ENCODE measurements at regions not wholly inside any gene's neighbourhood (a gene's known extent, or its start where the extent isn't known, plus 50 kb on each side); places are given as distances from the start of the nearest gene placed in this dataset.

DNA sequence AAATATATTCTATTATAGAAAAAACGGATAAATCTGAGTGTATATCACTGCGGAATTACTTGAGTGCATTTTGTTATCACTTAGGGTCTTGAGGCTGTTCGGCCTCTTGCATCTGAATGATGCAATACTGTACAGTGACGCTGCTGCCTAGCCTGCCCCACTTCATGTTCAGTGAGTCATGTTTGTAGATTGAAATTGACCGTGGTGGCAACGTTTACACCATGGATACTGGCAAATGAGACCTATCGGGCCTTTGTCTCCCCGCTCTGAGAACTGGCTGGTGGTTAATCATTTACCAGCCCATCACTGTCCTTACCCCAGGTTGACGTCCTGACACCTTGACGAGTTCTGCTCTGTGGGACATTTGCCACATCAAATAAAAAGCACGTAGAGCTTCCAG is 510.1 kb upstream of the ADAMTS16 start:
- no peaks in the 10 kb centered on the region for H3K36me3 ChIP-seq (ENCODE audit: control insufficient read depth, insufficient read depth, low read length)
- DNase-seq: no peak
- H3K27me3 ChIP-seq (ENCODE audit: control insufficient read depth, insufficient read depth, low read length): no peaks in the 10 kb centered on the region
- H3K4me3 ChIP-seq (ENCODE audit: low read length): no peak overlapping the region
- H3K27ac ChIP-seq (ENCODE audit: low read length): no peak overlapping the region
- 40% methylated on average over 1 of the region's 11 CpGs for WGBS (ENCODE audit: insufficient coverage, low lambda C conversion rate)
- H3K9me3 ChIP-seq (ENCODE audit: control insufficient read depth, low read depth, low read length): no peaks in the 10 kb centered on the region
- no peaks in the 10 kb centered on the region for H3K4me1 ChIP-seq (ENCODE audit: control insufficient read depth, insufficient read depth, low read length)

- WGBS (ENCODE audit: insufficient coverage, low lambda C conversion rate): 100% methylated on average over 1 of the region's 2 CpGs
- DNase-seq: no peak
- no peaks in the 10 kb centered on the region for H3K4me1 ChIP-seq (ENCODE audit: control insufficient read depth, insufficient read depth, low read length)
- no peaks in the 10 kb centered on the region for H3K36me3 ChIP-seq (ENCODE audit: control insufficient read depth, insufficient read depth, low read length)
- no peaks in the 10 kb centered on the region for H3K9me3 ChIP-seq (ENCODE audit: control insufficient read depth, low read depth, low read length)
- H3K27me3 ChIP-seq (ENCODE audit: control insufficient read depth, insufficient read depth, low read length): no peaks in the 10 kb centered on the region
- no peak overlapping the region for H3K4me3 ChIP-seq (ENCODE audit: low read length)
- no peak overlapping the region for H3K27ac ChIP-seq (ENCODE audit: low read length)
Observed at GRCh38 chr5:4634342-4634741, 505.8 kb upstream of the ADAMTS16 start.

GRCh38 chr5:4636378-4636777 is 503.8 kb upstream of the ADAMTS16 start:
- 100% methylated on average over 1 of the region's 6 CpGs for WGBS (ENCODE audit: insufficient coverage, low lambda C conversion rate)
- Histone ChIP-seq H3K4me1 (ENCODE audit: control insufficient read depth, insufficient read depth, low read length) (no peaks in the 10 kb centered on the region), H3K4me3 (ENCODE audit: low read length) (no peak overlapping the region), H3K36me3 (ENCODE audit: control insufficient read depth, insufficient read depth, low read length) (no peaks in the 10 kb centered on the region), H3K9me3 (ENCODE audit: control insufficient read depth, low read depth, low read length) (no peaks in the 10 kb centered on the region), H3K27ac (ENCODE audit: low read length) (no peak overlapping the region), H3K27me3 (ENCODE audit: control insufficient read depth, insufficient read depth, low read length) (no peaks in the 10 kb centered on the region)
- no peak for DNase-seq

- DNase-seq: no peak
- no peaks in the 10 kb centered on the region for H3K36me3 ChIP-seq (ENCODE audit: control insufficient read depth, insufficient read depth, low read length)
- 40% methylated on average over 1 of the region's 11 CpGs for WGBS (ENCODE audit: insufficient coverage, low lambda C conversion rate)
- H3K27me3 ChIP-seq (ENCODE audit: control insufficient read depth, insufficient read depth, low read length): no peaks in the 10 kb centered on the region
- H3K9me3 ChIP-seq (ENCODE audit: control insufficient read depth, low read depth, low read length): no peaks in the 10 kb centered on the region
- no peaks in the 10 kb centered on the region for H3K4me1 ChIP-seq (ENCODE audit: control insufficient read depth, insufficient read depth, low read length)
- H3K27ac ChIP-seq (ENCODE audit: low read length): no peak overlapping the region
- no peak overlapping the region for H3K4me3 ChIP-seq (ENCODE audit: low read length)
Observed at GRCh38 chr5:4639946-4640345, 500.2 kb upstream of the ADAMTS16 start.

DNA sequence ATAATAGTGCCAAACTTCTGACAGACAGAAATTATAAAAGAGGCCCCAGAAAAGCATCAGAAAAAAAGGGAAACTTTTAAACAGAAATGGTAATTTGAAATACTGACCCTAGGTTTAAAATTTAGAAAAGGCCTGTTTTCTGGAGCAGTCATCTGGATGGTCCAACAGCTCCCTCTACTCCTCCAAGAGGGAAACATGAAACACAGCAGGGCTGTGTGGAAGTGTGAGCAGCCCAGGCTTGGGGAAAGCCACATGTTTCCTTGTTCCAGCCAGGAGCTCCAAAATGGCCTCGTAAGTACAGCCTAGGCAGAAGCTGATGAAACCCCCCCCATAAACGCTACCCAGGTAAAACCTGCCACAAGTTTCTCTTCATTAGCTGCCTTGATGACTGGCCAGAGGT is 499.3 kb upstream of the ADAMTS16 start:
- H3K4me3 ChIP-seq (ENCODE audit: low read length): no peak overlapping the region
- H3K27me3 ChIP-seq (ENCODE audit: control insufficient read depth, insufficient read depth, low read length): no peaks in the 10 kb centered on the region
- H3K36me3 ChIP-seq (ENCODE audit: control insufficient read depth, insufficient read depth, low read length): no peaks in the 10 kb centered on the region
- H3K9me3 ChIP-seq (ENCODE audit: control insufficient read depth, low read depth, low read length): no peaks in the 10 kb centered on the region
- no peak overlapping the region for H3K27ac ChIP-seq (ENCODE audit: low read length)
- WGBS (ENCODE audit: insufficient coverage, low lambda C conversion rate): no CpG with 5 or more reads among the region's 2 CpGs
- no peak for DNase-seq
- no peaks in the 10 kb centered on the region for H3K4me1 ChIP-seq (ENCODE audit: control insufficient read depth, insufficient read depth, low read length)

DNA sequence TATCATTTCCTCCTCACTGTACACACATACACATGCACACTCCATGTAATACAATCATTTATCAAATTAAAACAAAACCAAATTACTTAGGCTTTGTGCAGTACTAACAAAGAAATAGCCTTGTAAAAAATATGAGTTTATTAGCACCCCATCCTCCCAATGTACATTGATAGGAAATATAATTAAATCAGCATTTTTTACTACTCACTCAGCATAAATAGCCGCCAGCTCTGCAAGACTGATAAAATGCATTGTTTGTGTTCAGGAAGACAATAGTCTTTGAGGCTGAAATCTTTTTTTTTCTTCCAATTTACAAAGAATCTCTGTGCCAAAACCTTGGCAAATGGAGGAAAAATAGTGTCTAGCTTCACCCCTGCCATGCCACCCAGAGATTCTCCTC is 497.6 kb upstream of the ADAMTS16 start:
- H3K4me1 ChIP-seq (ENCODE audit: control insufficient read depth, insufficient read depth, low read length): no peaks in the 10 kb centered on the region
- no peaks in the 10 kb centered on the region for H3K27me3 ChIP-seq (ENCODE audit: control insufficient read depth, insufficient read depth, low read length)
- H3K9me3 ChIP-seq (ENCODE audit: control insufficient read depth, low read depth, low read length): no peaks in the 10 kb centered on the region
- no peaks in the 10 kb centered on the region for H3K36me3 ChIP-seq (ENCODE audit: control insufficient read depth, insufficient read depth, low read length)
- no peak overlapping the region for H3K4me3 ChIP-seq (ENCODE audit: low read length)
- H3K27ac ChIP-seq (ENCODE audit: low read length): no peak overlapping the region
- DNase-seq: no peak
- 100% methylated on average over 1 of the region's 1 CpG for WGBS (ENCODE audit: insufficient coverage, low lambda C conversion rate)

DNA sequence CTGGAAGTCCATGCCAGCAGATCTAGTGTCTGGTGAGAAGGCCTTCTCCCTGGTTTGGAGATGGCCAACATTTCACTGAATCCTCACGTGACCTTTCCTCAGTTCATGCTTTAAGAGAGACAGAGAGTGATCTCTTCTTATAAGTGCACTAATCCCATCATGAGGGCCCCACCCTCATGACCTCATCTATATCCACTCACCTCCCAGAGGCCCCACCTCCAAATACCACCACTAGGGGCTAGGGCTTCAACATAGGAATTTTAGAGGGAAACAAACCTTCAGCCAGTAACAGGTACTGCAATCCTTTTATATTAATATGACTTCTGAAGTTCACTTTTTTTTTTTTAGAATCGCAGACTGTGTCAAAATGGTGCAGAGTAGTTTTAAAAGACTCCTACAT is 496.9 kb upstream of the ADAMTS16 start:
- WGBS (ENCODE audit: insufficient coverage, low lambda C conversion rate): no CpG with 5 or more reads among the region's 2 CpGs
- Histone ChIP-seq H3K4me1 (ENCODE audit: control insufficient read depth, insufficient read depth, low read length) (no peaks in the 10 kb centered on the region), H3K4me3 (ENCODE audit: low read length) (no peak overlapping the region), H3K9me3 (ENCODE audit: control insufficient read depth, low read depth, low read length) (no peaks in the 10 kb centered on the region), H3K27me3 (ENCODE audit: control insufficient read depth, insufficient read depth, low read length) (no peaks in the 10 kb centered on the region), H3K27ac (ENCODE audit: low read length) (no peak overlapping the region), H3K36me3 (ENCODE audit: control insufficient read depth, insufficient read depth, low read length) (no peaks in the 10 kb centered on the region)
- DNase-seq: no peak

- no peak overlapping the region for H3K4me3 ChIP-seq (ENCODE audit: low read length)
- no peaks in the 10 kb centered on the region for H3K4me1 ChIP-seq (ENCODE audit: control insufficient read depth, insufficient read depth, low read length)
- H3K36me3 ChIP-seq (ENCODE audit: control insufficient read depth, insufficient read depth, low read length): no peaks in the 10 kb centered on the region
- WGBS (ENCODE audit: insufficient coverage, low lambda C conversion rate): no CpG with 5 or more reads among the region's 17 CpGs
- no peaks in the 10 kb centered on the region for H3K27me3 ChIP-seq (ENCODE audit: control insufficient read depth, insufficient read depth, low read length)
- DNase-seq: no peak
- H3K9me3 ChIP-seq (ENCODE audit: control insufficient read depth, low read depth, low read length): no peaks in the 10 kb centered on the region
- no peak overlapping the region for H3K27ac ChIP-seq (ENCODE audit: low read length)
Observed at GRCh38 chr5:4643960-4644359, 496.2 kb upstream of the ADAMTS16 start.

DNA sequence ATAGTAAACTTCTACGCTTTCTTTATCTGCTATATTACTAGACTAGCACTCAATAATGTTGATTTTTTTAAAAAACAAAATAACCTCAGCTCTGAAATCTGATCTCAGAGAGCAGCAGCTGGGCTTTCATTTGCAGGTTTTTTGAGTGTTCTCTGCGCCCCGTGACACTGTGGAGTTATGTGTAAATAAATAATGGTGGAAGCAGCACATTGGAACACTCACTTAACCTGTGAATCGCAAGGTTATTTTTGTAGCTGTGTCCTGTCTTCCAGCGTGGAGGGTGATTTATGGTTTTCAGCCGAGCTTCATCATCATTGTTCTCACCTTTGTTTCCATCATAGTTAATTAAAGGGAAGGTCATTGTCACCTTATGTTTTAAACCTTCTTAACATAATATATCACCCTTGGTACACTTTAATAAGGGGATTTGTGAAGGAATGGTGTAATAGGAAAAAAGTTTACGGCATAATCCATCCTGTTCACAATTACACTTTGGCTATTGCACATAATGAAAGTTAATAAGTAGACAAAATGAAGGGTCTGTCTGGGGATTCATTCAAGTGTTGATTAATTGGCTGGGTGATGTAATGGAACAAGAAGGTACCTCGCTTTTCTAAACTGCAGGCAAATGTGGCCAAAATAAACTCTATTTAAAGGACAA is 493.3 kb upstream of the ADAMTS16 start:
- Histone ChIP-seq H3K4me3 (ENCODE audit: low read length) (no peak overlapping the region), H3K27me3 (ENCODE audit: control insufficient read depth, insufficient read depth, low read length) (no peaks in the 10 kb centered on the region), H3K27ac (ENCODE audit: low read length) (no peak overlapping the region), H3K9me3 (ENCODE audit: control insufficient read depth, low read depth, low read length) (no peaks in the 10 kb centered on the region), H3K36me3 (ENCODE audit: control insufficient read depth, insufficient read depth, low read length) (no peaks in the 10 kb centered on the region), H3K4me1 (ENCODE audit: control insufficient read depth, insufficient read depth, low read length) (no peaks in the 10 kb centered on the region)
- DNase-seq: no peak
- WGBS (ENCODE audit: insufficient coverage, low lambda C conversion rate): 42% methylated on average over 3 of the region's 8 CpGs

GRCh38 chr5:4647955-4648354 is 492.2 kb upstream of the ADAMTS16 start:
- WGBS (ENCODE audit: insufficient coverage, low lambda C conversion rate): 100% methylated on average over 1 of the region's 7 CpGs
- H3K4me3 ChIP-seq (ENCODE audit: low read length): no peak overlapping the region
- H3K36me3 ChIP-seq (ENCODE audit: control insufficient read depth, insufficient read depth, low read length): no peaks in the 10 kb centered on the region
- H3K27me3 ChIP-seq (ENCODE audit: control insufficient read depth, insufficient read depth, low read length): no peaks in the 10 kb centered on the region
- no peak for DNase-seq
- no peak overlapping the region for H3K27ac ChIP-seq (ENCODE audit: low read length)
- no peaks in the 10 kb centered on the region for H3K4me1 ChIP-seq (ENCODE audit: control insufficient read depth, insufficient read depth, low read length)
- H3K9me3 ChIP-seq (ENCODE audit: control insufficient read depth, low read depth, low read length): no peaks in the 10 kb centered on the region

DNA sequence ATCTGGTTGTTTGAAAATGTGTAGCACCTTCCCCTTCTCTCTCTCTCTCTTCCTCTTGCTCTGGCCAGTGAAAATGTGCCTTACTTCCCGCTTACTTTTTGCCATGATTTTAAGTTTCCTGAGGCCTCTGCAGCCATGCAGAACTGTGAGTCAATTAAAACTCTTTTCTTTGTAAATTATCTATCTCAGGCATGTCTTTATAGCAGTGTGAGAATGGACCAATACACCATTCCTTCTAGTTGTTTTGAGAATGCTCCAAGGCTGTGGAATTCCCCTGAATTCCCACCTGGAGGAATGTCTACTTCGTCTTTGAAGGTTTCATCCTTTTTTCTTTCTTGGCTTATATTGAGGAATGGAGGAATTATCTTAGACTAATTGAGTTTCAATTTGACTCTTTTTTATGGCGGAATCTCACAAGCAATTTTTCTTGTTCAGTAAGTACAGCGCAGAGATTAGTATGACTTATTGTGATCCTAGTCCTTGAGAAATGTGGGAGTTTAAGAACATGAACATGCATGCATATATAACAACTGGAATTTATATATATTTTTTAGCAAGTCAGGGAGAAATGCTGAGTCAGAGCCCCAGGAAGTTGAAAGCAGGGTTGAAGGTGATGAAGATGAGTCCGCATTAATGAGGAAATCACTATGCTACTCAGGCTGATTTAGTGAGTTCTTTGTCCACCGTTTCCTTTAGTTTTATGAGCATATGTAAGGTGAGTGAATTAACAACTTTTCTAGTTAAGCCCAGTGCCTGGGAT is 488.1 kb upstream of the ADAMTS16 start:
- WGBS (ENCODE audit: insufficient coverage, low lambda C conversion rate): 75% methylated on average over 2 of the region's 6 CpGs
- H3K9me3 ChIP-seq (ENCODE audit: control insufficient read depth, low read depth, low read length): no peaks in the 10 kb centered on the region
- no peak for DNase-seq
- no peaks in the 10 kb centered on the region for H3K36me3 ChIP-seq (ENCODE audit: control insufficient read depth, insufficient read depth, low read length)
- H3K4me1 ChIP-seq (ENCODE audit: control insufficient read depth, insufficient read depth, low read length): no peaks in the 10 kb centered on the region
- H3K27ac ChIP-seq (ENCODE audit: low read length): no peak overlapping the region
- H3K4me3 ChIP-seq (ENCODE audit: low read length): no peak overlapping the region
- H3K27me3 ChIP-seq (ENCODE audit: control insufficient read depth, insufficient read depth, low read length): no peaks in the 10 kb centered on the region
